Renal cortex interstitium (tissue), 11 donors: ENCODE measurements at regions not wholly inside any gene's neighbourhood (a gene's known extent, or its start where the extent isn't known, plus 50 kb on each side); places are given as distances from the start of the nearest gene placed in this dataset.

Experiments used
- DNase-seq, 11 donors: peaks; one replicate each; pipeline ENCODE4 v3.0.0-alpha.2; 2013; ENCODE audit warnings: low read depth in 9 of 11, low spot score in 4 of 11; ENCODE audit errors: extremely low read depth in 1 of 11

DNA sequence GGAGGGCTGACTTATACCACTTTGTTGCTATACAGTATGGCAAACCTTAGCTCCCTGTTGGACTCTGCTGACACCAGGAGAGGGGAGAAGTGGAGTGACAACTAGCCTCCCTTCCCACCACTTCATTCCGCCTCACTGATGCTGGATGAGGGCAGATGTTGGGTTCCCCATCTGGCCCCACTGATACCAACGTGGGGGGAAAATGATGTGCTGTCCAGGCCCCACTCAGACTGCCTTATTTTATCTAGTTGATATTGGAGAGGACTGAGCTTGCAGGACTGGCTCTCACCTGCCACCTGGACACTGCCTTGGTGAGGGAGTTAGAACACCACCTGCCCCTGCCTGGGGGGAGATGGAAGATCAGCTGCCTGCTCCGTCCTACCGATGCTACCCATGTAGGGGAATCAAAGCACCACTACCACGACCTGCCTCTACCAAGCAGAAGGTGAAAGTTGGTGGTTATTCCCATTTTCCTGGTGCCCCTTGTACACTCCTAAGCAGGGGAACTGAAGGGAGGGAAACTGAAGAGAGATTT, 292.1 kb downstream of the GADD45G start:
- no peak for DNase-seq

DNA sequence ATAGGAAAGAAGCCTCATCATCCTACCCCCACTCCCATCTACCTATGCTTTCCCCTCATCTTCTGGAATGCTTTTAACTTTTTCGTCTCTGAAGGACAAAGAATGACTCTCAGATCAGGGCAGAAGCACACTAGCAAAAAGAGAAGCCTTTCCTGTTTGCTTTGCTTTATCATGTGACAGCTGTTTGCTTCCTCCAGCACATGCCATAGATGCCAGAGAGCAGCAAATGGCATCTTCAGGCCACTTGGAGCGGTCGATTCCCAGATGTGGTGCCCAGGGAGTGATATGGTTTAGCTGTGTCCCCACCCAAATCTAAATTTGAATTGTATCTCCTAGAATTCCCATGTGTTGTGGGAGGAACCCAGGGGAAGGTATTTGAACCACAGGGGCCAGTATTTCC, 294.8 kb downstream of the GADD45G start:
- DNase-seq, result no peak

DNA sequence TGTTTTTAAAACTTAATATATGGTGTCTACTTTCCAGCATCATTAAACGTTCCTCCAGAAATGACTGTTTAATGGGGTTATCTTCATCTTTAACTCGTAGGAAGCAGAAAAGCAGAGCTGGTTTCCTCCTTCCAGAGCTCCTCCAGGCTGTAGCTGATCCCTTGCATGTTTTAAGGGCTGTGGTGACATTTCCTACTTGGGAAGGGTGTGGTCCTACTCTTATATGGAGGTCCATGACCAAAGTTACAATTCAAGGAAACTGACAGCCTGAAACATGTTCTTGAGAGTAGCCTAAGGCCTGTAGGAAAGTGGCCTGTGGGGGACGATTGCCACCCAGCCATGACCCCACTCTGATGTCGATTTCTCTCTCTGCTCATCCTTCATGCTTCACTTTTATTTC, 297.1 kb downstream of the GADD45G start:
- DNase-seq, result no peak

DNA sequence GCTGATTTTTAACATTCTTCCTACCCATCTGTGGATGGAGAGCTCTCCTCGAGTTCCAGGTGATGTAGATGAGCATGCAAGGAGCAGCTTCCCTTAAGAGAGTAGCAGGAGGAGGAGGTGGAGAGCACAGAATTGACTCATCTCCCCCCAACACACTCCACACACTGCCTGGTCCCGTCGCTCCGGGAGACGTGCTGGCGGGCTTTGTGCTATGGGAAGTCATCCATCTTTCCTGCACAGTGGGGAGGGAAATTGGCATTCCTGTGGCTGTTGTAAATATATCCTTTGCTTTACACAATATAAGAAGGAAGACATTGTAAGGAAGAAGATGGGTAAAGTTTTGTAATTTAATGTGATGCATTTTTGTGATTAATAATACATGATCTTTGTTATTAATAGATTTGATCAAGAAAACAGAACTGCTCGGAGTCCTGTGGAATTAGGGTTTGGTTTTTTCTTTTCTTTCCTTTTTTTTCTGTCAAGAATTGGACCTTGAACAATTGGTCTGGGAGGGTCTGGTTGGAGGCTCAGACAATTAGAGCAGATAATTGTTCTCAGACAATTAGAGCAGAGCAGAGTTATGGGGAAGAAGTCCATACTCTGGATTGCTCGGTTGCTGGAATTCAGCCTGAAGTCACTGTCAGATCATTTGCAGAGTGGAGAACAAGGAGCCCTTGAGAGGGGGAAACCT, 297.8 kb downstream of the GADD45G start:
- peak in 4 of 11 donors; percentile 15 to 38 (median 18) for DNase-seq

DNA sequence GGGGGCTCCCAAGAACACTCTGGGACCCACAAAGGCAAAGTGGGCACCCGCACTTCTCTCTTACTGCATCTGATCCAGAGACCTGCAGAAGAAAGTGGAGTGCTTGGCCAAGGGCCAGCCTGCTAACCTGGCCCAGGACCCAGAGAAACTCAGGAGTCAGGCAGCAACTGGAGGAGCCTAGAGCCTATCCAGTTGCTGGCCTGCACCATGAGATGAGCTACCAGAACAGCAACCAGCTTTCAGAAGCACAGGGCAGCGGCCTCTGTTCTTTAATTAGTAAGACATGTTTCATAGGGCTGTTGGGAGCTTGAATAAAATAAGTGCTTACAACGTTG, 298.3 kb downstream of the GADD45G start:
- no peak for DNase-seq

DNA sequence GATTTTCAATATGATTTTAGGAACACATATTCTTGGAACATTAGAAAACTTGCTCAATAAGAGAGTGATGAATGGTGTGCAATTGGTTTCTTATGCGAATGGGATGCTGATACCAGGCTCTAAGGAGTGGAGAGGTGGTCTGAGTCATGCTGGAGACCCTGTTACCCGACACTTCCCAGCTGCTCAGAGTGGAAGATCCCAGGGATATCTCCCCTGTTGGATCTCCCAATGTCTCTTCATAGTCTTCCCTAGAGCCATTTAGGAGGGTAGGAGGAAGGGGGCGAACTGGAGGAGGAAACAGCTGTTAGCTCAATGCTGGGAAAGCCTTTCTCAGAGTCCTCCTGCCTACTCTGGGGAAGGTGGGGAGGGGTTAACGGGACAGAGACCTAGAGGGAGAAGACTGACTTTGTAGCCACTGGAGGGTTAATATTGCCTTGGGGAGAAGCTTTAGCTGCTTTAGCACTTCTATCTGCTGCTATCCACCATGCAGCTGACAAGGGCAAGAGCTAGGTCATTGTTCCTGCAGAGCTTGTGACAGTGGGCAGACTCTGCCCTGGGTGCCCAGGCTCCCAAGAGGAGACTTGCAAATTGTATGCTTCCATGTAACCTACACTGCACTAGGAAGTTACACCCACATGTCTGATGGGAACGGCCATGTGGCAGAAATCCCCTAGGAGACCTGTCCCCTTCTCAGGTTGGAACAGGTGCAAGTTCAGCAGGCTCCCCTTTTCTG, 301.0 kb downstream of the GADD45G start:
- no peak for DNase-seq

DNA sequence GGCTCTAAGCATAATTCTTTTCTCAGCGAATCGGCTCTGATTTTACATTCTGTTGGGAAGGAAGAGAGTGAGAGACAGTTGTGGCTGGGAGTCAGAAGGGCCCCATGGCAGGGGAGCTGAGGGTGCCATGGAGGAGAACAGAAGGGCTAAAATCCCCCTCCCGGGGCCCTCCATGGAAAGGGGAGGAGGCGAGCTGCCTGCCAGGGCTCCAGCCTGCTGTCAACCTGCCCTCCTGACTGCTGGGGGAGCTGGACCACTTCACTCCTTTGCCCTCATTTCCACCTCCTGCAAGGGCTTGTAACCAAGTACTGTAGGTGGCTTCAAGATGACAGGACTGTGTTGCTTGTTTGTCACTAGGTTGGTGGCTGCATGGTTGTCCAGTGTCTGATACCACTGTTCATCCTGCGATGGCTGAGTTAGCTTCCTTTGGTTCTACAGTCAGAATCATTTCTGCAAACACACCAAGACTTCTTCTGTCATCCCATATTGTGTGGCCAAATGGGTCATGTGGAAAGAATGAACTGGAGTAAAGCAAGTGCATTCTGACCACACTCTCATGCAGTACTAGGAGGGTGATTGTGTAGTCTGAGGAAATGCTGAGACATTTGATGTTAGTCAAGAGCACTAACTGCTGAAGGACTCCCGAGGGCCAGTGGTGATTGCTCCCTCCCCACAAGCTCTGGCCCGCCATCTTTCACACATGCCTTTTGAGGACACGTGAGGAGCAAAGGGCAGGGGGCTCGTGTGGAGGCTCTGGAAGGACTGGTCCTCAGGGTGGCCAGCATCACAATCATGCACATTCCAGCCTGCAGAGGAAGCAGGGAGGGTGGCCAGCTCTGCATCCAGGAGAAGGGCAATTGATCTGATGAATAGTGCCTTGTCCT, 307.2 kb downstream of the GADD45G start:
- no peak for DNase-seq

DNA sequence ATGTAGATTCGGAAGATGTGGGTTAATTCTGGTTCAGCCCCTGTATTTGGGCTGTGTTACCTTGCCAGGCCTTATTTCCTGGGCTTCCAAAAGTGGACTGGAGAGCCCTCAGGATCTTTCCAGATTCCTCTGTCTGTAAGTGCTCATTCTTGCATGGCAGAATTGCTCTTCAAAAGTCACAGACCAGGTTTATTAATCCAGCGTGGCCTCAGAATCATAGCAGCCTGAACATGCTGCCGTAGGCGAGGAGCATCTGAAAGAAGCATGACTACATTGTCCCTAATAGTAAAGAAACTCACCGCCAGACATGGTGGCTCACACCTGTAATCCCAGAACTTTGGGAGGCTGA, 307.8 kb downstream of the GADD45G start:
- no peak for DNase-seq

DNA sequence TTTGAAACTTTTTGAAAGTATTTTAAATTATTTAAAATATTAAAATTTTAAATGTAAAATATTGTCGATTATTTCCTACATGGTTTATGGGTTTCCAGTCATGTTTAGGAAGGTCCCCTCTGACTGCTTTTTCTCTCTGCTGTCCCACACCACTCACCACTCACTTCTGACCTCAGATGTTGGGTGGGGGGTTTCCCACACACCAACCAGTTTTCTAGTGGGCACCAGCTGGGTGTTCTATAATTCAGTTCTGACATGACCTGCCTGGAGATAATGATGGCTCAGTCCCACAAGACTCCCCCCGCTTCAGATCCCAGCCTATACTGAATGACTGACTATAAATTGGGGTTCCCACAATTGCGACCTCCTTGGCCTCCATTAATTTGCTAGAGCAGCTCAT, 310.4 kb downstream of the GADD45G start:
- DNase-seq, result no peak

DNA sequence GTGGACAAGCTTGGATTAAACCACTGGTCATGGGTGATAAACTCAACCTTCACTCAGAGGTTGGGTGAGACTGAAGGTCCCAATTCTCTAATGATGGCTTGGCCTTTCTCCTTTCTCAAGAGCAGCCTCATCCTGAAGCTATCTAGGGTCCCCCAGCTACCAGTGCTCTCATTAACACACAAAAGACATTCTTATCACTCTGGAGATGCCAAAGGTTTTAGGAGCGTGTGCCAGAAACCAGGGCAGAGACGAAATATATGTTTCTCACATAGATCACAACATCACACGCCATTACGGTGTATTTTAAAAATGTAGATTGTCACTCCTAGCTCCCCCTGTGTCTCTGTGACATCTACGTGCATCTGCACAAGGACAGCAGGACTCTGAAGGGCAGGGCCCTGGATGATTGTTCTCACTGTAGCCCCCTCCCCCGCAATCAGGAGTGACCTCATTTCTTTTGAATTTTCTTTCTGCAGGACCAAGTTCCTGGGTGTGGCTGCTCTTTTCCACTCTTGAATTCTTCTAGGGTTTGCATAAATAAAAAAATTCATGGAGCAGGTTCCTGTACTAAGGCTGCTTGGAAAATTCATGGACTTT, 311.3 kb downstream of the GADD45G start:
- DNase-seq, result no peak

DNA sequence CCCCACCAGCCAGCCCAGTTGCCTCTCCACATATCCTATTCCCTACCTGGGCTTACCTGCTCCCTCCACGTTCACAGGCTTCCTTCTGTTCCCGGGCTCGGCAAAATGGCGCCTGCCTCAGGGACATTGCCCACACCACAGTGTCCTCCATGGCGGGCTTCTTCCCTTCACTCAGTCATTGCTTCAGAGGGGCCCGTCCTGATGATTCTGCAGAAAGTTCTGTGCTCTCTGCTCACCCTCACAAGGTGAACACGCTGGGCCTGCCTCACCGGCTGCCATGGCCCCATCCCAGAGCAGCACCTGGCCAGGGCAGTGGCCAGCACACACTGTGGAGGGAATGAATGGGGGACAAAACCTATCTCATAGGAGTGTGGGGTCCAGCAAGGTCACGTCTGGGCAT, 313.0 kb downstream of the GADD45G start:
- no peak for DNase-seq

DNA sequence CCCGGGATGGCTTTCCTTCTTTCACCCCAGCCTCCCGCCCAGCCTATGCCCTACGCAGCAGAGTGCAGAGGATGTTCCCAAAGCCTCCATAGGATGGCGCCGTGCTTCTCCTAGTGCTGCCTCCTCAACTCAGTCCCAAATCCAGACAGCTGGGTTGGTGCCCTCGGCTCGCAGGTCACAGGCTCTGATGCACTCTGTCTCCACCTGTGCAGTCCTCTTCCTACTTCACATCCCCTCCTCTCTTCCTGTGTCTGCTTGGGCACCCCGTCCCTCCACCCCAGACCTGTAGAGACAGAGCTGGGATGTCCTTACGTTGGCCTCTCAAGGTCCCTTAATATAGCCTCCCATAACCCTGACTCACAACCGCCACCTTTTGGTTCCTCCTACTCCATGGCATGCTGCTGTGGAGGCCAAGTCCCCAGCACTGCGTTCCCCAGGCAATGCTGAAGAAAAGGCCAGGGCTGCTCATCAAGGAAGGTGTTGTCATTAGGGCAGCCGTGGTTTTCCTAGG, 314.4 kb downstream of the GADD45G start:
- no peak for DNase-seq

DNA sequence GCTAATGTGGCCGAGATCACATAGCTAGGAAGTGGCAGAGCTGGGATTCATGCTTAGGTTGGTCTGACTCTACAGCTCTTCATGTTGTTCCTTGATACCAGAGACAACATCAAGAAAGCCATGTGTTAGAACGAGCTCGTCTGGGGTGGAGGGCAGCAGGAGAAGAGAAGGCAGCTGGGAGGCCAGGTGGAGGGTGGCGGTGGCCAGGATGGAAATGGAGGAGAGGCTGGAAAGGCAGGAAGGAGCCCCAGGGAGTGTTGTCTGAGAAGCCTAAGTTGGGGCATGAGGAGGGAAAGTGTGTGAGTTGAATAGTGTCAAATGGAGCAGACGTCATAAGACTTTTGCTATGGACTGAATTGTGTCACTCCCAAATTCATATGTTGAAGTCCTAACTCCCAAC, 315.3 kb downstream of the GADD45G start:
- DNase-seq, result no peak

DNA sequence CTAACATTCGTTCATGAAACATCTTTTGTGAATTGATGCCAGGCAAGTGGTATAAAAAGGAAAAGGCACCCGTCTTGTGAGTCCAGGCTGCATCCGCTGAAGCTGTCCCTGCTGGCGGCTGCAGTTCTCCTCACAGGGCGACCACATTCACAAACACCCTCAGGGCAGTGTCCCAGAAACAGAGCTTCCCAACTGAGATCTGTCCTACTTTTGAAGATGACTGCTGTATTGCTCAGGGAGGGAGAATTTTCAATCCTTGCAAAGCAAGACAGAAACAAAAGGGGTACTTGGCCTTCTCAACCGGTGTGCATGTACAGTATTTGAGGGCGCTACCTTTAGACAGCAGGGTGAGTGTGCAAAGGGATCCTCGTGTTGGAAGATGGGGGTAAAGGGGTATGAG, 316.1 kb downstream of the GADD45G start:
- DNase-seq, result no peak

DNA sequence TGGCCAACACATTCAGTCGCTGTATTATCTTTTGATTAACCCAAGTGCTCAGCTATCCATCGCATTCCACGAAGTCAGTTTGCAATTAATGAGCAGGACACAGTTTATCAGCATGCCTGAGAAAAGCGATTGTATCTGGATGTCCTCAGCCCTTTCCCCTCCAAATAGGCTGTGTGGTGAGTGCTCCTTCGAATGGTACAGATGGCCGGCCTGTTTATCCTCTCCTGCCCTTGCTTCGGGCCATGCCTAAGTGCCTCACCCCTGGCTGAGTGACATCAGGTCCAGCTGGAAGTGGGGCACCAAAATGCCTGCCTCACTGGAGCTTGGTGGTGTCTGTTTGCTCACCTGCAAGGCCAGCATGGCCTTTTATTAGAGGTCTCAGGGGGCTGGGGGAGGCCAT, 317.3 kb downstream of the GADD45G start:
- no peak for DNase-seq

DNA sequence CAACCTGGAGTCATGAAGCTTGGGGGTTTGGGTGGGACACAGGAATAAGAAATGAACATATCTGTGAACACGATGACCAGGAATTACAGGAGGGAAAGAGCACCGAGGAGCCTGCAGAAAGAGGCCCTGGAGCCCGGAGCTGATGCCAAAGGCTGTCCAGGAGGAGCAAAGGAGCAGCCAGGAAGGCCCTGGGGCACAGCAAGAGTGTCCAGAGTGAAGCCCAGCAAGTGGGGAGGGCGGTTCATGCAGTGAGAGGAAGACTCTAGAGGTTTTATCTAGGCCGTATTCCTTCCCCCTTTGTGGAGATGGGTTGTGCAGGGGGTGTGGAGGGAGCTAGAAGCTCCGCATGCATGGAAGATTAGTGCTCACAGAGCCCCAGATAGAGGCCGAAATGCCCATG, 318.4 kb downstream of the GADD45G start:
- DNase-seq, result no peak

DNA sequence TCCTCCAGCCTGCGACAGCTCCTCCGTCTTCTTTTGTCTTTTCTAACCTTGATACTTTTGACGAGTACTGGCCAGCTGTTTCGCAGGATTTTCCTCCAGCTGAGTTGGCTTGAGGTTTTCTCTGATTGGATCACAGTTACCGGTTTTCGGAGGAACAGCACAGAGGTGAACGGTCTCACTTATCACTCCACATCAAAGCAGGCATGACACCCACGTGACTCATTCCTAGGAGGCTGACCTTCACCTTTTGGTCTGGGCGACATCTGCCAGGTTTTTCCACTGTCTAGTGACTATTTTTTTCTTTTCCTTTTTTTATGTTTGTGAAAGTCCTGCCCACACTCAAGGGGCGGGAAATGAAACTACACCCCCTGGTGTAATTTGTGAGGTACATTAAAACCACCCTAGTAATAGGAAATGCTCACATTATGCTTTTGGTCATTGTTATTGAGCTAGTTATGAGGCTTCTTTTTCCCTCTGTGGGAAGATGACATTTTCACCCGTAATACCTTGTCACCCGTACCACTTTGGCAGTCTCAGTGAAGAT, 319.2 kb downstream of the GADD45G start:
- peak in 2 of 11 donors; percentile 26 to 45 for DNase-seq

DNA sequence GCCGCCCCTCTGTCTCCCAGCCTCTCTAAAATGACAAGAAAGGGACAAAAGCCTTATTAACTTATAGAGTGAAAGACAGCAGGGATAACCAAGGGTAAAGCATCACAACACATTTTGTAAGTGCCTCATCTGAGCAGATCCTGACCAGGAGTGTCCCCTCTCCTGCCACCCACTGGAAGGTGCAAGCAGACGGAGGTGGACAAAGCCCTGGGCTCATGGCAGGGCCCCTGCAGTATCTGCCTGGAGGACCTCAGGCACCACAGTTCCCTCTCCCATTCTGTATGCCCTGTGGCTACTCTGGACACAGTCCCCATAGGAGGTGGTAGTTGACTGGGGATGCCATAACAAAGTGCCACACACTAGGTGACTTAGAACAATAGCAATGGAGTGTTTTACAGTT, 319.8 kb downstream of the GADD45G start:
- DNase-seq, result no peak

DNA sequence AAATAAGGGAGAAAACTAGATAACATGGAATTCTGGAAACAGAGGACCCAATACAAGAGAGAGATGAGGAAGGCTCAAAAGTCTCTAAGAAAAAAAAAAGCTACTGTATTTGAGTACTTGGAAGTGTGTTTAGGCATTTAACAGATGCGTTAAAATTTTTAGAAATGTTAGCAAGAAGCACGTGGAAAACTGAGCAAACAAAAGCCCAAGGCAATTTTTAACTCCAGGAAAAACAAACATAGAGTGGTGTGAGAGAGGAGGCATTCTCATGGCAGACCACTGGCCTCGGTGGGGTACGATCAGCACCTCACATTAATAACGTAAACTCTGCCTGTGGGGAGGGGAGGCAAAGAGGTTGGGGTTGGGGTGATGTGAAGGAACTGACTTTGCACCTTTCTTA, 321.4 kb downstream of the GADD45G start:
- DNase-seq, result no peak
